ENCODE measurements at regions not wholly inside any gene's neighbourhood (a gene's known extent, or its start where the extent isn't known, plus 50 kb on each side); places are given as distances from the start of the nearest gene placed in this dataset.

DNA sequence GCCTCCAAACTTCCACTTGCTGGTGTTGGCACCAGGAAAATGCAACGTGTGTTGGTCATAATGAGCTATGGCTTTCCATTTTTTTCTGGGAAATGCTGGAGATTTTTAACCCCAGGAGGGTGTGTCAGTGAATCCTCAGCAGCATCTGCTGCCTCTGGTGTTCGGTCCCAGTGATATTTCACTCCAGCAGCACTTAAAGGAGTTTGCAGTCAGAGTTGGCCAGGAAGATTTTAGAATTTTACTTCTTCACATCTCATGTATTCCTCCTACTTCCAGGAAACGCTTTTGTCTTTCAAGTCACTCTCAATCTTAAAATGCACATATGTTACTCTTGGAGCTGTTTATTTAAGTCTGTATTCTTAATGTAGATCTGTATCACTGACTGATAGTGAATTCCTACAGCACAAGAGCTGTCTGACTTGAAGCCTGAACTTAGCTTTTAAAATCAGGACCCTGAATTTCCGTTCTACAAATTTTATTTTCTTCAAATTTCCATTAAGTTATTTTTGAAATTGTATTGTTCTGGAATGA, 903.4 kb upstream of the SLC10A2 start:
- DNase-seq: no peak

- no peak for DNase-seq
Observed at GRCh38 chr13:103965506-103966243, 899.5 kb upstream of the SLC10A2 start.

DNA sequence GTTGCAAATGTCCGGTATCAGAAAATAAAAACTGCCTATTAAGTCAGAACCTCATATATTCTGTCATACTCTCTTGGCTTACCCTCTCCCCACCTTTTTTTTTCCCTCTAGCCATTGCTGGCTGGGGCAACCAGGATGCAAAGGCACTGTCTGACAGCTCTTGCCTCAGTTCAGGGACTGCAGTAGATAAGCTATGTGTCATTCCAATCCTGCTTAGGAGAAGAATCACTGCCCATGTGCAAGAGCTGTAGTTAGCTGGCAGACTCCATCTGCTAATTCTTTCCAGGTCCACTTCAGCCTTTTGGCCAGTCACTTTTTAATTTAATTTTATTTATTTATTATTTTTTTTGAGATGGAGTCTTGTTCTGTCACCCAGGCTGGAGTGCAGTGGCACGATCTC, 895.6 kb upstream of the SLC10A2 start:
- DNase-seq: no peak

GRCh38 chr13:103961129-103961528, 894.9 kb upstream of the SLC10A2 start:
- no peak for DNase-seq

GRCh38 chr13:103960001-103960400, 893.8 kb upstream of the SLC10A2 start:
- no peak for DNase-seq

GRCh38 chr13:103958691-103959090, 892.5 kb upstream of the SLC10A2 start:
- DNase-seq: no peak

GRCh38 chr13:103957939-103958338, 891.7 kb upstream of the SLC10A2 start:
- no peak for DNase-seq

GRCh38 chr13:103953859-103954258, 887.6 kb upstream of the SLC10A2 start:
- no peak for DNase-seq

- DNase-seq: no peak
Observed at GRCh38 chr13:103952183-103952582, 886.0 kb upstream of the SLC10A2 start.

DNA sequence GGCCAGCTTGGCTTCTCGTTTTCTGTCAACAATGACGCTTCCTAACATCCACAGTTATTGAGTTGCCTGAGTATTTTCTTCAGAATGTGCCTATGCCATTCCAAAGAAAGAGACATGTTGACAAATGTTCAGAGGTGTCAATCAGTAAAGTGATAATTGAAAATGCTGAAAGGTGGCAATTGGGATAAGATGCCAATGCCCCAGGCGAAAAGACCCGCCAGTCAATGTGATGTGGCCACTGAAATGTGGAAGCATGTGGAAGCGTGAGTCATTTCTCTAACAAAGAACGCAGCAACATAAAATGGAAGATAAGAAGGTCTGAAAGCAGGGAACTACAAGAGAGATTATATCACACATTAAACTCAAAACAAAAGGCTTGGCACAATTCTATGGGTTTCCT, 882.2 kb upstream of the SLC10A2 start:
- no peak for DNase-seq

DNA sequence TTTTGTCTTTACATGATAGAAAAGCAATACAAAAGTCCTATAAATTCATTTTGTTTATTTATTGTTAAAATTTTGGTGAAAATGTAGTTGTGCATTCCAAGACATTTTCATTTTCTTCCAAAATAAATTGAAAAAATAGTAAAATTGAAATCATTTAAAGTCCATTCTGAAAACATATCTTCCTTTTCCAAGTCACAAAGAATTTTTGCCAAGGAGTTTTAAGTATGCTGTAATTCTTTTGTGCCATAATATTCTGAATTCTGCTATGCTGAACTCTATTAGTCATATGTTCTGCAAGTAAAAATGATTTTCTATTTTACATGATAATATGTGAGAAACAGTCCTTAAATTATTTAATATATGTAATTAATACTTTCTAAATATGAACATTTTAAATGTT, 879.6 kb upstream of the SLC10A2 start:
- no peak for DNase-seq

DNA sequence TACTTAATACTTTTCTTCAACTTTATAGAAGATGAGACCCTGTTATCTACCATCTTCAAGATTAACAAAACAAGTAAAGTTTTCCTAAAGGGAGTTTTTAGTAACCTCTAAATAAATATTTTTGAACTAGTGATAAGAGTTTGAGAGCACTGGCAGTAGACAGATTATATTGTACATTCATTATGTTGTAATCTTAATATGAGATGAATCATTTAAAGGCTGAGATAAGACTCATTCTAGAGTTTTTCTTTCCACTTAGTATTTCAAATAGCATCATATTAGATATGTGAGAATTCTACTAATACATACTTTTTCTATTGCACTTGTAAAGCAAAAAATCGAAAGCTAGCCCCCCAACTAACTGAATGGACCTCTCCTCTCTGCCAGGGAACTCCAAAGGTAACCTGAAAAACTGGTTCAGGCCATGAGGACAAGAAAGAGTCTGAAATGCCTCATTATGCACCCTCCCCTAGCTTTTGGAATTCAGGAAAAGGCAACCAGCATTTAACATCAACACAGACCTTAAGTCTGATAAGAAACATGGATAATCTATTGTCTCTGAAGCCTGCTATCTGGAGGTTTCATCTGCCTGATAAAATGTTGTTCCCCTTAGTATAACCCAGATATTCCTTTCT, 875.4 kb upstream of the SLC10A2 start:
- no peak for DNase-seq

- no peak for DNase-seq
Observed at GRCh38 chr13:103935117-103935516, 868.9 kb upstream of the SLC10A2 start.

DNA sequence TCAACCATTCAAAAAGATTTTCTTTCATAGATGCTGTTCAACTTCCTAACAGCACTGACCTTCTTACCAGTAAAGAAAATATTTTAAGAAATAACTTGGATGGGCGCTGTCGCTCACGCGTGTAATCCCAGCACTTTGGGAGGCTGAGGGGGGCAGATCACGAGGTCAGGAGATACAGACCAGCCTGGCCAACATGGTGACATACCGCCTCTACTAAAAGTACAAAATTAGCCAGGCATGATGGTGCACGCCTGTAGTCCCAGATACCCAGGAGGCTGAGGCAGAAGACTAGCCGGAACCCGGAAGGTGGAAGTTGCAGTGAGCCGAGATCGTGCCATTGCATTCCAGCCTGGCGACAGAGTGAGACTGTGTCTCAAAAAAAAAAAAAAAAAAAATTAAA, 865.7 kb upstream of the SLC10A2 start:
- no peak for DNase-seq

GRCh38 chr13:103931331-103931845, 865.2 kb upstream of the SLC10A2 start:
- no peak for DNase-seq

DNA sequence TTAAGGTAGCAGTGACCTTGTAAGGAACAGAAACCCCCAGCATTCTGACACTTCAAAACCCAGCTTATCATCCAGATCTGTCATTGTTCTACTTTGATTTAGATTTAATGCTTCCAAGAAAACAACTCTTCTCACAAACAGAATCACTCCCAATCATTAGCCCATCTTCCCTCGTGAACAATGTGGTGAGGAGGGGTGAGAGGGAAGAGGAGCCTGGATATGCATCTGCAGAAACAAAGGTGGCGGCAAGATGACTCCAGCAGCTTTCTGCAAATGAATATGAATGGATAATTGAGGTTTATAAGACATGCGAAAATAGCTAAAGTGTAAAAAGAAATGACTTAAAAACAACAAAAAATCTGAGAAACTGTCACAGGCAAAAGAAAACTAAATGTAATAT, 859.9 kb upstream of the SLC10A2 start:
- no peak for DNase-seq

DNA sequence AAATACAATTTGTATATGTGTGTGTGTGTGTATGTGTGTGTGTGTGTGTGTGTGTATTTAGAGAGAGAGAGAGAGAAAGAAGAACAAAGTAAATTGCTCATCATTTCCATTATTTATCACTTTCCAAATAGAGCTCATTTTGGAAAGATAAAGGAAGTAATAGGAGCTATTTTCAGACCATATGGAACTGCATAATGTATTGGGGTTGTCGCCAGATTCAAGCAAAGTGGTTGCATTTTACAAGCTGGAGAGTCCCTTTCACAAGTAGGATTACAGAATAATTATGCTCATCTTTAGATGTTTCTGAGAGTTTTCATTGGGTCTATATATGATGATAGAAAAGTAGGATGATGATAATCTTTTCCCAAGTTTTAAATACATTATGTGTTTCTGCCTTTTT, 842.7 kb upstream of the SLC10A2 start:
- DNase-seq: no peak

GRCh38 chr13:103908274-103908673, 842.1 kb upstream of the SLC10A2 start:
- no peak for DNase-seq

DNA sequence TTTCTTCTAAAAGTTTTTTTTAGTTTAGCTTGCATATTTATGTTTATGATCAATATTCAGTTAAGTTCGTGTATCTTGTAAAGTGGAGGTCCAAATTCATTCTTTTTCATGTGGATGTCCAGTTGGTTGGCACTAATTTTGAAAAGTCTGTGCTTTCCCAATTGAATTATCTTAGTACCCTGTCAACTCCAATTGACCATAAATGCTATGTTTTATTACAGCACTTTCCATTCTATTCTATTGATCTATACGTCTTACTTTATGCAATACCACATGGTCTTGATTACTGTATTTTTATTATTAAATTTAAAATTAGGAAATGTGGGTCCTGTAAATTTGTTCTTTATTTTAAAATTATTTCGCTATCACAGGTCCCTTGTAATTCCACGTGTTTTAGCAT, 837.6 kb upstream of the SLC10A2 start:
- no peak for DNase-seq

DNA sequence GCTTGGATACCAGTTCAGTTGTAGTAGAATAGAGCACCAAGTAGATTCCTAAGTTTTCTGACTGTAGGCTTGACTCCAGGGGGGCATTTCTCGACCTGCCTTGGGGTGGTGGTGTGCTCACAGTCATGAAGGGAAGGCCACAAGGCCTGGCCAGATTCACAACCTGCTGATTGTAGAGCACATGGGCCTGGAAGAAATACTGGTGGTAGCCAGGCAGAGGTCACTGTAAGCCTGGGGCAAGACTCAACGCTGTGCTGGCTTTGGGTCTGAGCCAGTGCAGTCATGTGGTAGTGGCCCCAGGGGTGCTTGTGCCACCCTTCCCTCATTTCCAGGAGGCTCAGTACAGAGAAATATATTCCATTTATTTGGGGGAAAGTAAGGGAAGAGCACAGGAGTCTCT, 832.3 kb upstream of the SLC10A2 start:
- DNase-seq: no peak

- no peak for DNase-seq
Observed at GRCh38 chr13:103895835-103896531, 829.8 kb upstream of the SLC10A2 start.

- DNase-seq: no peak
Observed at GRCh38 chr13:103894626-103895025, 828.4 kb upstream of the SLC10A2 start.

DNA sequence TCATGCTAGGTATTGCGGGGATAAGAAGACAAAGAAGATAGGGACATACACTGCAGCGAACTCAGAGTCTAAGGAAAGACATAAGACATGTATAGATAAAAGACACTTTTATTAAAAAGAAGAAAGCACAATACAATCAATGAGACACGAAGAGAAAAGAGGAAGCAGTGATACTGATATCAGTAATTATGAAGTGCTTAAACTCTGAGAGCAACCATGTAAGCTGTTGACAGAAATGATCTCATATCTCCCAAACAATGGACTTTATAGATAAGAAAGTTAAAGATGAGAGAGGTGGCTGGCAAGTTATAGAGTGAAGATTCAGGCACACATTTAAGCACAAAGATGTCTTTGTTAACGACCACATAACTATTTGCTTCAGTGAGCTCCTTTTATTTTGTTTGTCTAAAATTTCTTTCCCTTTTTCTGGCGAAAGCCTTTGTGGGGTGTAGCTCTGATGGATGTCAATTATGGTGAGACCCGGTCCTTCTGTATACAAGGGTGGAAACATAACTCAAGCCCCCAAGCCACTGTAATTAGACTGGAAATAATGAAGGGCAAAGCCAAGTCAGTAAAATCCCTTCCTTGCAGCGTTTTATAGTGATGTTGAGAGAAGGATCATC, 818.0 kb upstream of the SLC10A2 start:
- DNase-seq: no peak

Measured in activated naive CD4-positive, alpha-beta T cell treated with anti-CD3 and anti-CD28 coated beads, Interleukin-2, amount 50 U/mL, for 16 hours (primary cell).